Gastroesophageal sphincter (tissue), 4 donors: ENCODE measurements at regions not wholly inside any gene's neighbourhood (a gene's known extent, or its start where the extent isn't known, plus 50 kb on each side); places are given as distances from the start of the nearest gene placed in this dataset.

Experiments
- ATAC-seq: fragments of 150-250 bp; one replicate; pipeline ENCODE4 v1.9.1; 2016; ENCODE audit warnings: mild to moderate bottlenecking, moderate library complexity
- H3K27ac ChIP-seq, 4 donors: fragments of 200-600 bp; sonication (generic) in 3 of 4; 1 replicate in 3 of 4; 2 replicates in 1 of 4; pipeline ENCODE4 v1.5.1; 2016 to 2019
- H3K27me3 ChIP-seq: fragments of 200-600 bp; sonication (generic); one replicate; pipeline ENCODE4 v1.5.1; 2019
- H3K36me3 ChIP-seq, 2 donors: fragments of 200-600 bp; sonication (generic); one replicate each; pipeline ENCODE4 v1.5.1; 2019; ENCODE audit warnings: control low read depth in 1 of 2
- H3K4me1 ChIP-seq, 3 donors: fragments of 200-600 bp; sonication (generic); 1 replicate in 2 of 3; 2 replicates in 1 of 3; pipeline ENCODE4 v1.5.1; 2016 to 2019; ENCODE audit warnings: control low read depth in 2 of 3
- H3K4me3 ChIP-seq, 2 donors: fragments of 200-600 bp; sonication (generic); one replicate each; pipeline ENCODE4 v1.5.1; 2019; ENCODE audit warnings: mild to moderate bottlenecking in 1 of 2, moderate library complexity in 1 of 2
- H3K9me3 ChIP-seq, 3 donors: fragments of 200-600 bp; sonication (generic); one replicate each; pipeline ENCODE4 v1.5.1; 2017 to 2019; ENCODE audit warnings: control low read depth in 2 of 3
- EP300 ChIP-seq: sonication (generic); formaldehyde crosslinking; IDR thresholded peaks from one replicate; pipeline ENCODE4 v1.6.1; 2017; ENCODE audit warnings: antibody characterized with exemption, mild to moderate bottlenecking
- POLR2A ChIP-seq, 2 donors: fragments of 450-650 bp; IDR thresholded peaks; one replicate each; pipeline ENCODE4 v1.6.1; 2017; ENCODE audit warnings: antibody characterized with exemption in 2 of 2, mild to moderate bottlenecking in 2 of 2, moderate library complexity in 1 of 2
- POLR2AphosphoS5 ChIP-seq: sonication (generic); formaldehyde crosslinking; IDR thresholded peaks from one replicate; pipeline ENCODE4 v1.6.1; 2017; ENCODE audit warnings: antibody characterized with exemption
- WGBS, 2 donors: methylation state at CpG; one replicate each; pipeline ENCODE4 v1.1.5; 2018; ENCODE audit warnings: low coverage in 1 of 2; 5-methylcytosine and 5-hydroxymethylcytosine counted together
- TF ChIP-seq, protein P1 (sequence below), 4 experiments: fragments of 200-600 bp in 2 of 4; fragments of 450-650 bp in 2 of 4; sonication (generic) in 1 of 4; IDR thresholded peaks; one replicate each; pipeline ENCODE4 v1.5.1; 2017 to 2019; ENCODE audit warnings: antibody characterized with exemption in 4 of 4, mild to moderate bottlenecking in 2 of 4, moderate library complexity in 2 of 4

DNA sequence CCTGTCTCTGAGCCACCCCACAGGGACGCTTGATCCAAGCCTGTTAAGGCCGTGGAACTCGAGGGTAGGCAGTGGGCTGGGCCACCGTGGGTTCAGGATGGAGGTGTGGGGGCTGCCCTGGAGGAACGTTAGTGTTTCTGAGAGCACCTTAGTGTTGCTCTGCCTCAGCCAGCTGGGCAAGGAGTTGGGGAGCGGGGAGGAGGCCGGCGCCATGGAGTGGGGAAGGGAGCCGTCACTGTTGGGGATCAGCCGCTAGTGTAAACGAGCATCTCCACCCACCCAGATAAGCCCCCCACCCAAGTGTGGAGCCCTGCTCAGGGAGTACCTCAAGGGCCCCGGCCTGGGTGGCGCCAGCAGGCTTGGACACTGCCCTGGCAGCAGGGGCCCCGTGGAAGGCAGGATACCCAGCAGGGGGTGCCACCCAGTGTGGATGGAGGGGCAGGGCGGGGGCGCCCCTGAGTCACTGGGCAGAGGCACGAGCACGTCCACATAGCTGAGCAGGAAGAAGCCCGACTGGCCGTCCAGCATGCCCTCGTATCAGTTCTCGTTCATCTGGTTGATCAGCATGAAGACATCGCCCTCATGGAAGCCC is 98.6 kb downstream of the KPNA2 start:
- 97% methylated on average over 6 of the region's 23 CpGs; no CpG with 5 or more reads in 1 of the 2 donors for WGBS, 2 donors
- Histone ChIP-seq H3K36me3 (peaks cover 0 to 51% of the 10 kb centered on the region in 2 donors), H3K9me3 (no peaks in the 10 kb centered on the region), H3K27me3 (no peaks in the 10 kb centered on the region), H3K4me3 (no peak overlapping the region), H3K4me1 (peaks cover 0 to 9% (median 0%) of the 10 kb centered on the region in 3 donors), H3K27ac (no peak overlapping the region)
- no peak for TF ChIP-seq POLR2AphosphoS5
- no peak for TF ChIP-seq EP300
- no peak for TF ChIP-seq POLR2A (IDR thresholded peaks at IDR 0.05)
- no peak for ATAC-seq

DNA sequence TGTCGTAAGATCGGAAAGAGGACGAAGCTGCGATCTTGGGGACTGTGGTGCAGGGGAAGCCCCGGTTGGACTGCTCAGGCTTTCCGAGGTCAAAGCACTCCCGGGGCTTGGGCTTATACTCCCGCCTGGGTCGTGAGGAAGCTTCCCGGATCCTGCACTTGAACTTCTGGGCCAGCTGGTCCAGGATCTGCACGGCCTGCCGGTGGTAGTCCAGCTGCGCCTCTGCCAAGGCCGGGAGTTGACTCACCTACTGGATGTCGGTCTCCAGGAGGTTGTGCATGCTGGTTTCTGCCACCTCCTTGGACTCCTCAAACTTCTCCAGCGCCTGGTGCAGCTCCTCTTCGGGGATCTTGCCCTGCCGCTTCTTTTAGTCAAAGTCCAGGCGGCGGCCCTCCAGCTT is 99.2 kb downstream of the KPNA2 start:
- ATAC-seq, result no peak
- H3K36me3 ChIP-seq, result peaks cover 0 to 45% of the 10 kb centered on the region in 2 donors
- H3K4me1 ChIP-seq, result peaks cover 0 to 9% (median 0%) of the 10 kb centered on the region in 3 donors
- no peaks in the 10 kb centered on the region for H3K27me3 ChIP-seq
- no CpG with 5 or more reads among the region's 20 CpGs for whole genome bisulfite sequencing, 2 donors
- no peaks in the 10 kb centered on the region for H3K9me3 ChIP-seq
- H3K4me3 ChIP-seq, result no peak overlapping the region
- TF ChIP-seq, protein P1, sequence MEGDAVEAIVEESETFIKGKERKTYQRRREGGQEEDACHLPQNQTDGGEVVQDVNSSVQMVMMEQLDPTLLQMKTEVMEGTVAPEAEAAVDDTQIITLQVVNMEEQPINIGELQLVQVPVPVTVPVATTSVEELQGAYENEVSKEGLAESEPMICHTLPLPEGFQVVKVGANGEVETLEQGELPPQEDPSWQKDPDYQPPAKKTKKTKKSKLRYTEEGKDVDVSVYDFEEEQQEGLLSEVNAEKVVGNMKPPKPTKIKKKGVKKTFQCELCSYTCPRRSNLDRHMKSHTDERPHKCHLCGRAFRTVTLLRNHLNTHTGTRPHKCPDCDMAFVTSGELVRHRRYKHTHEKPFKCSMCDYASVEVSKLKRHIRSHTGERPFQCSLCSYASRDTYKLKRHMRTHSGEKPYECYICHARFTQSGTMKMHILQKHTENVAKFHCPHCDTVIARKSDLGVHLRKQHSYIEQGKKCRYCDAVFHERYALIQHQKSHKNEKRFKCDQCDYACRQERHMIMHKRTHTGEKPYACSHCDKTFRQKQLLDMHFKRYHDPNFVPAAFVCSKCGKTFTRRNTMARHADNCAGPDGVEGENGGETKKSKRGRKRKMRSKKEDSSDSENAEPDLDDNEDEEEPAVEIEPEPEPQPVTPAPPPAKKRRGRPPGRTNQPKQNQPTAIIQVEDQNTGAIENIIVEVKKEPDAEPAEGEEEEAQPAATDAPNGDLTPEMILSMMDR (IDR thresholded peaks at IDR 0.05), result no peak
- TF ChIP-seq POLR2A (IDR thresholded peaks at IDR 0.05) (no peak), EP300 (no peak), POLR2AphosphoS5 (no peak)
- no peak overlapping the region for H3K27ac ChIP-seq

DNA sequence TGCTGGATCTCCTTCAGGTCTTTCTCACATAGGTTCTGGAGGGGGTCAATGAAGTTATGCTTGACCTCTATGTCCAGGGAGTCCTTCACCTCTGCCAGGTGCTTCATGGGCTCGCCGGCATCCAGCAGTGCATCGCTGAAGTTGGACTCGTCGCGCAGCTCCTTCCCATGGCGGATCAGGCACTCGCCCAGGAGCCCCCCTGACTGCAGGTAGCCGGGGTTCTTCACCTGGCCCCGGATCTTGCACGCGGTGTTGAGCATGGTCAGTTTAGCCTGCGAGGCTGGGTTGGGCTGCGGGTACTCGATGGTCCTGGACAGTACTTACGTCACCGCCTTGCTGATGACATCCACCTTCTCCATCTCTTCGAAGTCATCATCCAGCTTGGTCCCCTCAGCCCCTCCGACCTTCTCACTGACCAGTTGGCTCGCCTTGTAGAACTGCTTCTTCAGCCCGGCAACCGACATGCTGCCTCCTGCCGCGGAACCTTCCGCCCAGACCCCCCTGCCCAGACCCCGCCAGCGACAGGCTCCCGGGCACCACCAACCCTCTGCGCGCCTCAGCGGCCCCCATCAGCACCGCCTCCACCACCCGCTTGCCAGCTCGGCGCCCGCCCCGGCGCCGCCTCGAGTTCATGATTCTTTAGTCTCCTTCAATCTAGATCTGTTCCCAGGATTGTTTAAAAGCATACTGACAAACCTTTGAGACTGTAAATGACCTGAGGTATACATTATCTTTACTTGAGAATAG is 99.8 kb downstream of the KPNA2 start:
- 93 to 97% methylated on average over 15 to 28 of the region's 40 CpGs for whole genome bisulfite sequencing, 2 donors
- Histone ChIP-seq H3K4me1 (peaks cover 0 to 9% (median 0%) of the 10 kb centered on the region in 3 donors), H3K27me3 (no peaks in the 10 kb centered on the region), H3K27ac (no peak overlapping the region), H3K4me3 (no peak overlapping the region), H3K36me3 (peaks cover 0 to 43% of the 10 kb centered on the region in 2 donors), H3K9me3 (no peaks in the 10 kb centered on the region)
- no peak for ATAC-seq
- TF ChIP-seq EP300 (no peak), POLR2A (IDR thresholded peaks at IDR 0.05) (no peak), POLR2AphosphoS5 (no peak)
- TF ChIP-seq, protein P1 (IDR thresholded peaks at IDR 0.05), result no peak

DNA sequence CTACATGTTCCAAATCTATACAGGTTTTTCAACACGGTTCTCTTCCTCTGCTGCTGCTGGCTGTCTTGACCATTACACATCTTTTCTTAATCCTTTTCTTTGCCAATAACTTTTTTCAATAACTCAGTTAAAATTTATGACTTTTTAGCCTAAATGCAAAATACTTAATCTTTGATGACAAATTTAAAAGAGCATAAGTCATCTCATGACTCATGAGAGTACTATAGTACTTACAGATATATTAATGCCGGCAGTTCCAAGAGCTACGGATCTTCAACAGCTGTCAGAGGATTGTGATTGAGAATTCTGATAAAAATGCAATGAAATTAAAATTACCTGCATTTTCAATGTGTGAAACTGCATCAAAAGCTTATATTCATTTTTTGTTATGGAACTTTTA is 105.5 kb downstream of the KPNA2 start:
- 60 to 74% methylated on average over 2 to 3 of the region's 3 CpGs for WGBS, 2 donors
- no peaks in the 10 kb centered on the region for H3K27me3 ChIP-seq
- TF ChIP-seq, protein P1 (IDR thresholded peaks at IDR 0.05), result no peak
- TF ChIP-seq POLR2A (IDR thresholded peaks at IDR 0.05), result no peak
- H3K4me1 ChIP-seq, result no peaks in the 10 kb centered on the region
- H3K4me3 ChIP-seq, result no peak overlapping the region
- H3K36me3 ChIP-seq, result no peaks in the 10 kb centered on the region
- H3K27ac ChIP-seq, result no peak overlapping the region
- ATAC-seq, result no peak
- no peaks in the 10 kb centered on the region for H3K9me3 ChIP-seq

DNA sequence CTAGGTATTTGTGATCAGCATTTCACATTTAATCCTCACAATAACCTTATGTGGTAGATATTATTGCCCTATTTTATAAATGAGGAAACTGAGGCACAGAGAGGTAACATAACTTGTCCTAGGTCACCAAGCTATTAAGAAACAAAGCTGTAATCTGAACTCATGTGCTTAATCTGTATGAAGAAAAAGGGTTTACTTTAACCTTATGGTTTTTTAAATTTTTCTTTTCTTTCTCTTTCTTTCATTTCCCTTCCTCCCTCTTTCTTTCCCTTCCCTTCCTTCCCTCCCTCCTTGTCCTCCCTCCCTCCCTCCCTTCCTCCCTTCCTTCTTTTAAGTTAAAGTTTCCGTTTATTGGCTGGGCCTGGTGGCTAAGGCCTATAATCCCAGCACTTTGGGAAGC is 105.2 kb upstream of the AMZ2 start:
- WGBS, 2 donors, result 58% methylated on average over 1 of the region's 1 CpG; no CpG with 5 or more reads in 1 of the 2 donors
- TF ChIP-seq, protein P1 (IDR thresholded peaks at IDR 0.05), result no peak
- TF ChIP-seq POLR2A (IDR thresholded peaks at IDR 0.05) (no peak), POLR2AphosphoS5 (no peak), EP300 (no peak)
- Histone ChIP-seq H3K4me1 (no peaks in the 10 kb centered on the region), H3K9me3 (no peaks in the 10 kb centered on the region), H3K27ac (no peak overlapping the region), H3K36me3 (no peaks in the 10 kb centered on the region), H3K27me3 (no peaks in the 10 kb centered on the region), H3K4me3 (no peak overlapping the region)
- ATAC-seq, result no peak
